ENCODE measurements at regions not wholly inside any gene's neighbourhood (a gene's known extent, or its start where the extent isn't known, plus 50 kb on each side); places are given as distances from the start of the nearest gene placed in this dataset.
"Not testable (repeated sequence)": the region's sequence is repeated elsewhere in the genome, so short reads cannot be mapped to it uniquely, and the experiment has no call there.

DNA sequence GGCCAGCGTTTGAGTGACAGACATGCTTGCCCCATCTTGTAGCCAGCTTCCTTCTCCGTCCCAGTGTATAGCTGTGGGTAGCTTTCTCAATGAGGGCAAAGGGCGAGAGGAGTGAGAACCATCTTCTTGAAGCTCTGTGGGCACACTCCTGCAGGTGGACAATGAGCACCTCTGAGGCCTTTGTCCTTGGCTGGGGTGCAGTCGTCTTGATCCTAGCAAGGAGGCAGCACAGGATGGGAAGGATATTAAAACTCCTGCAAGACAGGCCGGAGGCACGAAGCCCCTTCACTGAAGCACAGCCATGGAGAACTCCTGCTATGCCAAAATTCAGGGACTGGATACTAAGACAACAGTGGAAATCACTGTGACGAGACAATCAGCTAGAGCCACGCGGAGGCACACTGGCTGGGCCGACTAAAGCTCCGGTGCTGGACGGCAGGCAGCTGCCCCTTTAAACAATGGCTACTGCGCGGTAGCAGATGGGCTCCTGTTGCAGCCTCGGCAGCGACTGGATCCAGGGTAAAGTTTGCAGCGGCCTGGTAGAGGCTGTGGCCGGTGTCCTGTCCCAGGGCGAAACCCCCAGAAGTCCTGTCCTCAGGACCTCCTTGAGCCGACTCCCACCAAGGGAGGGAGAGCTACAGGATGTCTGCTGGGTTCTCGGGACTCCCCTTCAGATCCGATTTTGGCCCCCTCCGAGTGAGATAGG is 159.0 kb upstream of the ZNF337 start:
- H3K4me3 ChIP-seq (ENCODE audit: low read depth in 1 of 2, low read length in 2 of 2); H3K36me3 ChIP-seq (ENCODE audit: control insufficient read depth in 2 of 2, insufficient read depth in 2 of 2, low read length in 1 of 2); H3K27ac ChIP-seq (ENCODE audit: low read depth in 2 of 2, low read length in 1 of 2); H3K9me3 ChIP-seq (ENCODE audit: control insufficient read depth in 2 of 2, insufficient read depth in 1 of 2, low read depth in 1 of 2, low read length in 1 of 2); H3K27me3 ChIP-seq (ENCODE audit: control insufficient read depth in 1 of 2, insufficient read depth in 2 of 2, low read length in 2 of 2): not testable (repeated sequence)
- 92 to 95% methylated on average over 23 of the region's 23 CpGs for WGBS, 2 donors
- H3K4me1 ChIP-seq (ENCODE audit: control insufficient read depth in 2 of 2, insufficient read depth in 2 of 2, low read length in 1 of 2): peaks cover 6 to 13% of the 10 kb centered on the region in 2 donors

DNA sequence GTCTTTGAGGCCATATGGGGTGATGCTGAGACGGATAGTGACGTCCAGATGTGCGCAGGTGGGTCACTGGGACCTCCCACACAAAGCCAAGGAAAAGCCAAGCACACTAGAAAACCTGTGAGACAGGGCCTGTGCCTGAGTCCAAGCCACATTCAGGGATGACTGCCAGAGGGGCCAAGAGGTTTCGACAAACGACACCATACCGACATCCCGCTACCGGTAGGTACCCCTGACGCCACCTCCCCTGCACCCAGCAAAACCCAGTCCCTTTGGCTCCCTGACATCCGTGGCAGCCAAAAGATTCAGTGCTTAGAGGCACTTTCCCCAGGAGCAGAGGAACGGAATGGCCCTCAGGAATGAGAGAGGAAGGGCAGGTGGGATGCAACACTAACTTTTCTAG is 158.0 kb upstream of the ZNF337 start:
- H3K27me3 ChIP-seq (ENCODE audit: control insufficient read depth in 1 of 2, insufficient read depth in 2 of 2, low read length in 2 of 2); H3K4me3 ChIP-seq (ENCODE audit: low read depth in 1 of 2, low read length in 2 of 2); H3K9me3 ChIP-seq (ENCODE audit: control insufficient read depth in 2 of 2, insufficient read depth in 1 of 2, low read depth in 1 of 2, low read length in 1 of 2); H3K27ac ChIP-seq (ENCODE audit: low read depth in 2 of 2, low read length in 1 of 2); H3K36me3 ChIP-seq (ENCODE audit: control insufficient read depth in 2 of 2, insufficient read depth in 2 of 2, low read length in 1 of 2): not testable (repeated sequence)
- peaks cover 6 to 10% of the 10 kb centered on the region in 2 donors for H3K4me1 ChIP-seq (ENCODE audit: control insufficient read depth in 2 of 2, insufficient read depth in 2 of 2, low read length in 1 of 2)
- WGBS, 2 donors: 92 to 93% methylated on average over 11 of the region's 11 CpGs

DNA sequence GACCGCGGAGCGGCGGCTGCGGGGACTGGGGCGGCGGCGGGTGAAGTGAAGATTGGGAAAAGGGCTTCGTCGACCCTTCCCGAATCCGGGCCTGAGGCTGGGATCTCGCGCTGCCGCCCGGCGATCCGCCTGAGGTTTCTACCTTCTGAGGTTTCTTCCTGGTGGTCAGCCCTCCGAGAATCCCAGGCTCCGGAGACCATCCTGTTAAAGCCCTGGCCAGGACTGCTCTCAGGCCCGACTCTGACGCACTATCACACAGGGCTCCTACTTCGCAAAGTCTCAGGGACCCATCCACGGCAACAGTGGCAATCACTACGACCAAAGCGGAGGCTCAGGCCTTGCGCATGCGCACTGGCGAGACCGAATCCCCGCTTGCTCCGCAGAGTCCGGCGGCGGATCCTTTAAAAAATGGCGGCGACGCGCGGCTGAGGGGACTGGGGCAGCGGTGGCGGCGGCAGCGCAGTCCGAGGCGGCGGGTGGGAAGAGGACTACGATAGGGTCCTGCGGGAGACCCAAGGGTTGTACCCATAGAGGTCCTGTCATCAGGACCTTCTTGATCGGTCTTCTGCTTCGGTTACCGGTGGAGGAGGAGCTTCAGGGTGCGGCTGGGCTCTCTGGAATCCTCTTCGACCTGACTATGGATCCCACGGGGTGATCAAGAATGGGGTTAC is 157.2 kb upstream of the ZNF337 start:
- Histone ChIP-seq H3K4me1 (ENCODE audit: control insufficient read depth in 2 of 2, insufficient read depth in 2 of 2, low read length in 1 of 2) (peaks cover 6 to 10% of the 10 kb centered on the region in 2 donors), H3K4me3 (ENCODE audit: low read depth in 1 of 2, low read length in 2 of 2) (peak overlapping the region; percentile 59 to 66)
- not testable (repeated sequence) for H3K36me3 ChIP-seq (ENCODE audit: control insufficient read depth in 2 of 2, insufficient read depth in 2 of 2, low read length in 1 of 2); H3K27ac ChIP-seq (ENCODE audit: low read depth in 2 of 2, low read length in 1 of 2); H3K9me3 ChIP-seq (ENCODE audit: control insufficient read depth in 2 of 2, insufficient read depth in 1 of 2, low read depth in 1 of 2, low read length in 1 of 2); H3K27me3 ChIP-seq (ENCODE audit: control insufficient read depth in 1 of 2, insufficient read depth in 2 of 2, low read length in 2 of 2)
- whole genome bisulfite sequencing, 2 donors: 3 to 7% methylated on average over 55 of the region's 55 CpGs

DNA sequence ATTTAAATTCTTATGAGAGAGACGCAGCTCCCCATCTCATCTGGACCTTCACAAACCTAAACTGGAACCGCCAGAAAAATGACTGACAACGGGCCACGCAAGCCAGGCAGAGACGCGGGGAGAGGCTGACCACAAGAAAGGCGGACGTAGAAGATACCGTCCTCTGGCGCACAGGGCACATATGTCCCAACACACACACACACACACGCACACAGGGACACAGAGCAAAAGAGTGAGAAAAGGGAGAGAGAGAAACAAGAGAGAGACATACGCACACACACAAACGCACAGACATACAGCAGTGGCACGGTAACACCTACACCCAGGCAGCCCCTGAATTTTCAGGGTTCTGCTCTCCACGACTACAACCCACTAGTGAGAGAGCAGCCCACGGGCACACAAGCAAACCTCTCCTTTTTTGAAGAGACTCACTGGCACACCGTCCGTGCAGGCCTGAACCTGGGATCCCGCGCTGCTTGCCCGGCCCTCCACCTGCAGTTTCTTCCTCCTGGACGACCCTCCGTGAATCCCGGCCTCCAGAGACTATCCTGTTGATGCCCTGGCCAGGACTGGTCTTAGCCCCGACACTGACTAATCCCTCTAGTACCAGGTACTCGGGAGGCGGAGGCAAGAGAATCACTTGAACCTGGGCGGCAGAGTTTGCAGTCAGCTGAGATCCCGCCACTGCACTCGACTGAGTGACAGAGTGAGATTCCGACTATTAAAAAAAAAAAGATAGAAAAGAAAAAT is 156.5 kb upstream of the ZNF337 start:
- peak overlapping the region; percentile 59 to 66 for H3K4me3 ChIP-seq (ENCODE audit: low read depth in 1 of 2, low read length in 2 of 2)
- WGBS, 2 donors: 43 to 46% methylated on average over 30 to 31 of the region's 31 CpGs
- not testable (repeated sequence) for H3K36me3 ChIP-seq (ENCODE audit: control insufficient read depth in 2 of 2, insufficient read depth in 2 of 2, low read length in 1 of 2); H3K9me3 ChIP-seq (ENCODE audit: control insufficient read depth in 2 of 2, insufficient read depth in 1 of 2, low read depth in 1 of 2, low read length in 1 of 2); H3K4me1 ChIP-seq (ENCODE audit: control insufficient read depth in 2 of 2, insufficient read depth in 2 of 2, low read length in 1 of 2); H3K27me3 ChIP-seq (ENCODE audit: control insufficient read depth in 1 of 2, insufficient read depth in 2 of 2, low read length in 2 of 2); H3K27ac ChIP-seq (ENCODE audit: low read depth in 2 of 2, low read length in 1 of 2)

DNA sequence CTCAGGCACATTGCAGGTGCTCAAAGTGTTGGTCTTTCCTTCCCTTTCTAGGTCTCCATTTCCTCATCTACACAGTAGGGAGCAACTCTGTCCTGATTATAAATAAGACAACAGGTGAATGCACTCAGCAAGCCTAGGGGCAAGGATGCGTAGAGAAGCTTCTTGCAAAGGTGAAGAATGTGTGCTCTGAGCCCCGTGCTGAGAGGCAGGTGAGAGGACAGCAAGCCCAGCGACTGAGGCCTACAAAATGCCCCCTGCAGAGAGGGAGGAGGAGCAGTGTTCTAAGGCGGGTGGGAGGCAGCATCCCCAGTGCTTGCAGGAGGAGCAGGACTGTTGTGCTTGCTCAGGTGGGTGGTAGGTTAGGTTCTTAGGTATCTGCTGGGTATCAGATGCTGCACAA is 153.5 kb upstream of the ZNF337 start:
- not testable (repeated sequence) for H3K27me3 ChIP-seq (ENCODE audit: control insufficient read depth in 1 of 2, insufficient read depth in 2 of 2, low read length in 2 of 2); H3K36me3 ChIP-seq (ENCODE audit: control insufficient read depth in 2 of 2, insufficient read depth in 2 of 2, low read length in 1 of 2); H3K9me3 ChIP-seq (ENCODE audit: control insufficient read depth in 2 of 2, insufficient read depth in 1 of 2, low read depth in 1 of 2, low read length in 1 of 2); H3K4me1 ChIP-seq (ENCODE audit: control insufficient read depth in 2 of 2, insufficient read depth in 2 of 2, low read length in 1 of 2); H3K27ac ChIP-seq (ENCODE audit: low read depth in 2 of 2, low read length in 1 of 2); H3K4me3 ChIP-seq (ENCODE audit: low read depth in 1 of 2, low read length in 2 of 2)
- 66 to 70% methylated on average over 4 of the region's 4 CpGs for WGBS, 2 donors

DNA sequence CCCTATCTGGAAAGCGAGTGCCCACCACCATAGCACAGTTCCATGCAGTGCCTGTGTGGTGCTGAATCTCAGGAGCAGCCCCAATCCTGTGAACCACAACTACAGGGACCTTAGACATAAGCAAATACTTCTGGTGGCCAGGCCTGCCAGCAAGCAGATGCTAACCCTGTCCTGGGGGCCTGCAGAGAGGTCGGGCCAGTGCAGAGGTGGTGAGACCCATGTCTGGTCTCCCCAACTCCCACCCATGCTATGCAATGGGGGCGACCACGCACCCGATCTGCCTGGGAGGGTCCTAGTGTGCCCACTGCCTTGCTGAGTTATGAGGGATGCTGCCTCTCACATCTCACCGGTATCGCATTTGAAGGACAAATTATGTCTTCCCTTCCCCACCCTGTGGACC is 151.6 kb upstream of the ZNF337 start:
- Histone ChIP-seq H3K27ac (ENCODE audit: low read depth in 2 of 2, low read length in 1 of 2) (no peak overlapping the region), H3K4me1 (ENCODE audit: control insufficient read depth in 2 of 2, insufficient read depth in 2 of 2, low read length in 1 of 2) (no peaks in the 10 kb centered on the region), H3K36me3 (ENCODE audit: control insufficient read depth in 2 of 2, insufficient read depth in 2 of 2, low read length in 1 of 2) (no peaks in the 10 kb centered on the region), H3K4me3 (ENCODE audit: low read depth in 1 of 2, low read length in 2 of 2) (no peak overlapping the region), H3K27me3 (ENCODE audit: control insufficient read depth in 1 of 2, insufficient read depth in 2 of 2, low read length in 2 of 2) (no peaks in the 10 kb centered on the region), H3K9me3 (ENCODE audit: control insufficient read depth in 2 of 2, insufficient read depth in 1 of 2, low read depth in 1 of 2, low read length in 1 of 2) (no peaks in the 10 kb centered on the region)
- WGBS, 2 donors: 92 to 94% methylated on average over 7 of the region's 7 CpGs

DNA sequence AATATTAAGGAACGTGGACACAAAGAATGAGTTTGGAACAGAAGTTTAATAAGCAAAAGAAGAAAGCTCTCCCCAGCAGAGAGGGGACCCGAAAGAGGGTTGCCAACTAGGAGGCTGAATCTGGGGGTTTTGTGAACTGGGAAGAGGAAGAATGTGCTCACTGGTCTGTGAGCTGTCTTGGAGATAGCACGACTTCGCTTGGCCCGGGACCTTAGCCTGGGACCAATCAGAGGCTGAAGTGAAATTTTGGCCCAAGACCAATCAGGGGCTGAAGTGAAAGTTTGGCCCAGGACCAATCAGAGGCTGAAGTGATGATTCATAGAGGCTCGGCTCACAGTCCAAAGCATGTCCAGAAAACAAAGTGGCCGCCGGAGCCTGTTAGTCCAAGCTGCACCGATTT is 148.0 kb upstream of the ZNF337 start:
- H3K27me3 ChIP-seq (ENCODE audit: control insufficient read depth in 1 of 2, insufficient read depth in 2 of 2, low read length in 2 of 2); H3K9me3 ChIP-seq (ENCODE audit: control insufficient read depth in 2 of 2, insufficient read depth in 1 of 2, low read depth in 1 of 2, low read length in 1 of 2); H3K4me1 ChIP-seq (ENCODE audit: control insufficient read depth in 2 of 2, insufficient read depth in 2 of 2, low read length in 1 of 2); H3K36me3 ChIP-seq (ENCODE audit: control insufficient read depth in 2 of 2, insufficient read depth in 2 of 2, low read length in 1 of 2); H3K4me3 ChIP-seq (ENCODE audit: low read depth in 1 of 2, low read length in 2 of 2); H3K27ac ChIP-seq (ENCODE audit: low read depth in 2 of 2, low read length in 1 of 2): not testable (repeated sequence)
- no CpG with 5 or more reads among the region's 9 CpGs for WGBS, 2 donors

DNA sequence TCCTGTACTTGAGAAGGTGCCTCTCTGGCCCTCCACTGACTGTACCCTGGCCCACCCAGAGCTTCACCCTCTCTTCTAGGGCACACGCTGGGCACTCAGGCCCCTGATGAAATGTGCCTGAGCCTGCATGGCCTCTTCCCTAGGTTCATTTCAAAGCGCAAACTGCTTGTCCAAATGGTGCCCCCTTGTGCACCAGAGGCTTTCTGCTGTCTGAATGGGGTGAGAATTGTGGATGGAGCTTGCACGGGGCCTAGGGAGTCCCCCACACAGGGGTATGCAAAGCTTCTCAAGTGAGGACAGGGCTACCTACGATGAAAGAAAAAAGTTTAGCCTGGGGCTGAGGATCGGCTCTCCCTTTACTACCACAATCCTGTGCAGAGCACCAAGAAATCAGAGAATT is 116.9 kb upstream of the ZNF337 start:
- no CpG with 5 or more reads among the region's 5 CpGs for WGBS, 2 donors
- not testable (repeated sequence) for H3K27me3 ChIP-seq (ENCODE audit: control insufficient read depth in 1 of 2, insufficient read depth in 2 of 2, low read length in 2 of 2); H3K4me1 ChIP-seq (ENCODE audit: control insufficient read depth in 2 of 2, insufficient read depth in 2 of 2, low read length in 1 of 2); H3K36me3 ChIP-seq (ENCODE audit: control insufficient read depth in 2 of 2, insufficient read depth in 2 of 2, low read length in 1 of 2); H3K4me3 ChIP-seq (ENCODE audit: low read depth in 1 of 2, low read length in 2 of 2); H3K27ac ChIP-seq (ENCODE audit: low read depth in 2 of 2, low read length in 1 of 2); H3K9me3 ChIP-seq (ENCODE audit: control insufficient read depth in 2 of 2, insufficient read depth in 1 of 2, low read depth in 1 of 2, low read length in 1 of 2)

DNA sequence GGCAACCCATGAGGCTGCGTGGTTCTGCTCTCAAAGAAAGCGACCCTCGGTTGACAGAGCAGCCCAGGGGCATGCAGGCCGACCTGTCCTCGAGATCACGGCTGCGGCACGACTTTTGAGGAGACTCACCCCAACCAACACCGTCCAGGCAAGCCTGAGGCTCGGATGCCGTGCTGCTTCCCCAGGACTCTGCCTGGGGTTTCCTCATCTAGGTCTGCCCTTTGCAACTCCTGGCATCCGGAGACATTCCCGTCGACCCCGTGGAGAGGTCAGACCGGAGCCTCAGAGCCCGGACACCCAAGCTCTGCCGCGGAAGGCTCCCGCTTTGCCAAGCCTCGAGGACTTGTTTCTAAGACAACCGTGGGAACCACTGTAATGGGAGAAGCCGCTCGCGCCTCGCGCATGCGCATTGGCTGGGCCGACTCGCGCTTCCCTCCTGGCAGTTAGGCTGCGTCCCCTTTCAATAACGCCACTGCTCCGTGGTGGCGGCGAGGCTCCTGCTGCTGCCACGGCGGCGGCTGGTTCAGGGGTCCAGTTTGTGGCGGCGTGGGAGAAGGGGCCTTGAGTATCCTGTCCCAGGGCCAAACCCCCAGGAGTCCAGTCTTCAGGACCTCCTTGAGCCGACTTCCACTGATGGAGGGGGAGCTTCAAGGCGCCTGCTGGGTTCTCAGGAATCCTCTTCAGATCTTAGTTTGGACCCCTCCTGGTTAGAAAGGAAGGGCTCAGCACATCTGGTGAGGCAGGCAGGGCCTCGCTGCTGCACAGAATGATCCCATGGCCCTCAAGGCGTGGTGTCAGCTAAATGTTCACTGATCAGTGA is 101.7 kb upstream of the ZNF337 start:
- no CpG with 5 or more reads among the region's 45 CpGs for WGBS, 2 donors
- not testable (repeated sequence) for H3K27me3 ChIP-seq (ENCODE audit: control insufficient read depth in 1 of 2, insufficient read depth in 2 of 2, low read length in 2 of 2); H3K27ac ChIP-seq (ENCODE audit: low read depth in 2 of 2, low read length in 1 of 2); H3K4me3 ChIP-seq (ENCODE audit: low read depth in 1 of 2, low read length in 2 of 2); H3K9me3 ChIP-seq (ENCODE audit: control insufficient read depth in 2 of 2, insufficient read depth in 1 of 2, low read depth in 1 of 2, low read length in 1 of 2); H3K36me3 ChIP-seq (ENCODE audit: control insufficient read depth in 2 of 2, insufficient read depth in 2 of 2, low read length in 1 of 2); H3K4me1 ChIP-seq (ENCODE audit: control insufficient read depth in 2 of 2, insufficient read depth in 2 of 2, low read length in 1 of 2)

Measured in esophagus (tissue), 2 donors.